ENCODE measurements at regions not wholly inside any gene's neighbourhood (a gene's known extent, or its start where the extent isn't known, plus 50 kb on each side); places are given as distances from the start of the nearest gene placed in this dataset.
"Not testable (repeated sequence)": the region's sequence is repeated elsewhere in the genome, so short reads cannot be mapped to it uniquely, and the experiment has no call there.

DNA sequence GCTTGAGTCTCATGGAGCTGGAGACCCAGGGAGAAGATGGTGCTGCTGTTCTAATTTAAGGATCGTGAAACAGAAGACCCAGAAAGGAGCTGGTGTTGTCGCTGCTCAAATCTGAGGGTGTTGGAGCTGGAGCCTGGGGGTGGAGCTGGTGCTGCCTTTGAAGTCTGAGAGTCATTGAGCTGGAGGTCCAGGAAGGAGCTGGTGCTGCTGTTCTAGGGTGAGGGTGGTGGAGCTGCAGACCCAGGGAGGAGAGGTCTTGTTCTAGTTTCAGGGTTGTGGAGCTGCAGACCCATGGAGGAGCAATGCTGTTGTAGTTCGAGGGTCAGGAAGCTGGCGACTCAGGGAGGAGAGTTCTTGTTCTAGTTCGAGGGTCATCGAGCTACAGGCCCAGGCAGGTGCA is 84.1 kb upstream of the ZNF479 start:
- no peak overlapping the region for H3K4me3 Mint-ChIP-seq
- DNase-seq, result no peak
- H3K4me1 Mint-ChIP-seq, result no peaks in the 10 kb centered on the region
- peaks cover 67% of the 10 kb centered on the region for H3K9me3 Mint-ChIP-seq
- no peaks in the 10 kb centered on the region for H3K27me3 Mint-ChIP-seq
- no peaks in the 10 kb centered on the region for H3K36me3 Mint-ChIP-seq (ENCODE audit: low read depth)
- ChIA-PET CTCF (no interaction called here), POLR2A (no interaction called here)
- no peak overlapping the region for H3K27ac Mint-ChIP-seq

DNA sequence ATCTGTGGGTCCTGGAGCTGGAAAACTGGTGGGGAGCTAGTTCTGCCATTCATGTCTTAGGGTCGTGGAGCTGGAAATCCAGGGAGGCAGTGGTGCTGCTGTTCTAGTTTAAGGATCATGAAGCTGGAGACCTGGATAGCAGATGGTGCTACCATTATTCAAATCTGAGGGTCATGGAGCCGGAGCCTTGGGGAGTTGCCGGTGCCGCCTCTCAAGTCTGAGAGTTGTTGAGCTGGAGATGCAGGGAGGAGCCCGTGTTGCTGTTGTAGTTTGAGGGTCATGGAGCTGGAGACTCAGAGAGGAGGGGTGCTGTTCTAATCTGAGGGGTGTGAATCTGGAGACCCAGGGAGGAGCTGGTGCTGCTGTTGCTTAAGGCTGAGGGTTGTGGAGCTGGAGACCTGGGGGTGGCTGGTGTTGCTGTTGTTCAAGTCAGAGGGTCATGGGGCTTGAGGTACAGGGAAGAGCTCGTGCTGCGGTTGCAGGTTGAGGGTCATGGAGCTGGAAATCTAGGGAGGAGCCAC is 86.0 kb upstream of the ZNF479 start:
- CTCF ChIA-PET, result no interaction called here
- Mint-ChIP-seq H3K4me3 (no peak overlapping the region), H3K27me3 (no peaks in the 10 kb centered on the region), H3K4me1 (no peaks in the 10 kb centered on the region), H3K36me3 (ENCODE audit: low read depth) (no peaks in the 10 kb centered on the region), H3K9me3 (peaks cover 69% of the 10 kb centered on the region), H3K27ac (no peak overlapping the region)
- POLR2A ChIA-PET, result no interaction called here
- no peak for DNase-seq

DNA sequence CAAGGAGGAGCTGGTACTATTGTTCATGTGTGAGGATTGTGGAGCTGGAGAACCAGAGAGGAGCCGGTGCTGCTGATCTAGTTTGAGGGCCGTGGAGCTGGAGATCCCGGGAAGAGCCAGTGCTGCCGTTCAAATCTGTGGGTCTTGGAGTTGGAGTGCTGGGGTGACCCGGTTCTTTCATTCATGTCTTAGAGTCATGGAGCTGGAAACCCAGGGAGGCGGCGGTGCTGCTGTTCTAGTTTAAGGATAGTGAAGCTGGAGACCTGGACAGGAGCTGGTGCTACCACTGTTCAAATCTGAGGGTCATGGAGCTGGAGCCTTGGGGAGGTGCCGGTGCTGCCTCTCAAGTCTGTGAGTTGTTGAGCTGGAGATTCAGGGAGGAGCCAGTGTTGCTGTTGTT is 88.5 kb upstream of the ZNF479 start:
- CTCF ChIA-PET, result no interaction called here
- Mint-ChIP-seq H3K27me3 (no peaks in the 10 kb centered on the region), H3K36me3 (ENCODE audit: low read depth) (no peaks in the 10 kb centered on the region), H3K4me3 (no peak overlapping the region), H3K4me1 (no peaks in the 10 kb centered on the region), H3K9me3 (peaks cover 63% of the 10 kb centered on the region), H3K27ac (no peak overlapping the region)
- POLR2A ChIA-PET, result no interaction called here
- DNase-seq, result no peak

DNA sequence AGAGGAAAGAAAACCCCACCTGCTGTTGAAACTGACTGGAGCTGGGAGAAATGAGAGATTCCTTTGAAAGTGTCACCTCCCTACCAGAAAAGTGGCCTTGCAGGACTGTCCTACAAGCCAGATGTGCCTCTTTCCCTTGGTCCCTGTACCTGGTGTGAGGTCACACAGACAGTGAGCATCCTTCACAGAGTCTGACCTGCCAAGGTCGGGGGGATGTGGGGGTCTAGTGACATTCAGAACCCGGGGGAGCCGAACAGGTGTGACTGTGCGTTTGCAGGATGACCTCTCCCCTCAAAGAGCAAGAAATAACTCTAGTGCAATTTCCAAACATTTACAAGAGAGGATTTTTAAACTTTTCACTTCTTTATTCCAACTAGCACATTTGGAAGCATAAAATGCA is 93.4 kb upstream of the ZNF479 start:
- Mint-ChIP-seq H3K4me1 (no peaks in the 10 kb centered on the region), H3K27ac (no peak overlapping the region), H3K27me3 (no peaks in the 10 kb centered on the region), H3K36me3 (ENCODE audit: low read depth) (no peaks in the 10 kb centered on the region), H3K9me3 (peaks cover 52% of the 10 kb centered on the region), H3K4me3 (no peak overlapping the region)
- no peak for DNase-seq
- ChIA-PET POLR2A (no interaction called here), CTCF (no interaction called here)

DNA sequence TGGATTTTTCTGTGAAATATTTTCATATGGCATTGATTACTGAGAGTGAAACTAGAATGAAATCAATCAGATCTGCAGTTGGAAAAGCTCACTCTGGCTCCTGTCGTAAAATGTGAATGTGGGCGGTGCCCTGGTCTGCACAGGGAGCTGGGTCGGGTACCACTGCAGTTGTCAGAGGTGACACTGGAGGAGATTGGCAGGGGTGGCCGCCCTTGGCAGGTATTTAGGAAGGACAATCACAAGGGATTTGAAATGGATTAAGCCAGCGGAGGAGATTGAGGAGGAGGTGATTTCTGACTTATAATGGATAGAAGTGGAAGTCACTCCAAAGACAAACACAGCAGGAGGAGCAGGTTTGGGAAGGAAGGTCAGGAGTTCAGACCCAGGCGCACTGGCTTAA is 109.0 kb upstream of the ZNF479 start:
- POLR2A ChIA-PET; H3K4me1 Mint-ChIP-seq; H3K4me3 Mint-ChIP-seq; H3K36me3 Mint-ChIP-seq (ENCODE audit: low read depth); H3K27ac Mint-ChIP-seq; H3K27me3 Mint-ChIP-seq; DNase-seq; CTCF ChIA-PET: not testable (repeated sequence)
- peaks cover 32% of the 10 kb centered on the region for H3K9me3 Mint-ChIP-seq

GRCh38 chr7:57243551-57243950 is 111.3 kb upstream of the ZNF479 start:
- H3K4me3 Mint-ChIP-seq; DNase-seq; CTCF ChIA-PET; H3K36me3 Mint-ChIP-seq (ENCODE audit: low read depth); POLR2A ChIA-PET; H3K27ac Mint-ChIP-seq; H3K4me1 Mint-ChIP-seq; H3K27me3 Mint-ChIP-seq: not testable (repeated sequence)
- peaks cover 29% of the 10 kb centered on the region for H3K9me3 Mint-ChIP-seq

- POLR2A ChIA-PET; H3K4me3 Mint-ChIP-seq; H3K36me3 Mint-ChIP-seq (ENCODE audit: low read depth); H3K27me3 Mint-ChIP-seq; DNase-seq; CTCF ChIA-PET; H3K4me1 Mint-ChIP-seq; H3K27ac Mint-ChIP-seq: not testable (repeated sequence)
- peaks cover 28% of the 10 kb centered on the region for H3K9me3 Mint-ChIP-seq
Observed at GRCh38 chr7:57244345-57244980, 112.2 kb upstream of the ZNF479 start.

GRCh38 chr7:57245206-57245605 is 113.0 kb upstream of the ZNF479 start:
- CTCF ChIA-PET, result no interaction called here
- Mint-ChIP-seq H3K36me3 (ENCODE audit: low read depth) (no peaks in the 10 kb centered on the region), H3K27me3 (no peaks in the 10 kb centered on the region), H3K4me3 (no peak overlapping the region), H3K4me1 (no peaks in the 10 kb centered on the region), H3K27ac (no peak overlapping the region), H3K9me3 (peaks cover 30% of the 10 kb centered on the region)
- DNase-seq, result no peak
- POLR2A ChIA-PET, result no interaction called here

- H3K9me3 Mint-ChIP-seq, result peaks cover 24% of the 10 kb centered on the region
- CTCF ChIA-PET, result no interaction called here
- H3K4me3 Mint-ChIP-seq, result no peak overlapping the region
- no peaks in the 10 kb centered on the region for H3K36me3 Mint-ChIP-seq (ENCODE audit: low read depth)
- no peak overlapping the region for H3K27ac Mint-ChIP-seq
- no peaks in the 10 kb centered on the region for H3K4me1 Mint-ChIP-seq
- no peak for DNase-seq
- POLR2A ChIA-PET, result no interaction called here
- no peaks in the 10 kb centered on the region for H3K27me3 Mint-ChIP-seq
Observed at GRCh38 chr7:57250801-57251200, 118.6 kb upstream of the ZNF479 start.

GRCh38 chr7:57256637-57257375 is 124.6 kb upstream of the ZNF479 start:
- DNase-seq, result no peak
- no peaks in the 10 kb centered on the region for H3K27me3 Mint-ChIP-seq
- POLR2A ChIA-PET, result no interaction called here
- H3K27ac Mint-ChIP-seq, result no peak overlapping the region
- peaks cover 14% of the 10 kb centered on the region for H3K9me3 Mint-ChIP-seq
- no peaks in the 10 kb centered on the region for H3K4me1 Mint-ChIP-seq
- H3K4me3 Mint-ChIP-seq, result no peak overlapping the region
- CTCF ChIA-PET, result no interaction called here
- no peaks in the 10 kb centered on the region for H3K36me3 Mint-ChIP-seq (ENCODE audit: low read depth)

DNA sequence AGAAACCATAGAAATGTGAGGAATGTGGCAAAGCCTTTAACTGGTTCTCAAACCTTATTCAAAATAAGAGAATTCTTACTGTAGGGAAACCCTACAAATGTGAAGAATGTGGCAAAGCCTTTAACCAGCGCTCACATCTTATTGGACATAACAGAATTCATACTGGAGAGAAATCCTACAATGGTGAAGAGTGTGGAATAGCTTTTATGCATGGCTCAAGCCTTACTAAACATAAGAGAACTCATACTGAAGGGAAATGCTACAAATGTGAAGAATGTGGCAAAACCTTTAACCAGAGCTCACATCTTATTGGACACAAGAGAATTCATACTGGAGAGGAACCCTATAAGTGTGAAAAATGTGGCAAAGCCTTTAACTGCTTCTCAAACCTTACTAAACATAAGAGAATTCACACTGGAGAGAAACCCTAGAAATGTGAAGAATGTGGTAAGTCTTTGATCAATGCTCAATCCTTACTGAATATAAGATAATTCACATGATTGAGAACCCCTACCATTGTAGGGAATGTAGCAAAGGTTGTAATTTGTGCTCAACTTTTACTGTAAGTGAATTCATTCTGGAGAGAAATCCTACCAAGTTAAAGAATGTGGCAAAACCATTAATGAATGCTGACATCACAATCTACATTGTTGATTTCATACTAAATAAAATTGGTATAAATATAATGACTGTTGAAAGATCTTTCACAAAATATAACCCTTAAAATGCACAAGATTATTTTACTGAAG is 142.5 kb upstream of the ZNF479 start:
- peaks cover 51% of the 10 kb centered on the region for H3K9me3 Mint-ChIP-seq
- H3K4me3 Mint-ChIP-seq, result no peak overlapping the region
- H3K27ac Mint-ChIP-seq, result no peak overlapping the region
- POLR2A ChIA-PET, result no interaction called here
- H3K4me1 Mint-ChIP-seq, result no peaks in the 10 kb centered on the region
- no peaks in the 10 kb centered on the region for H3K36me3 Mint-ChIP-seq (ENCODE audit: low read depth)
- H3K27me3 Mint-ChIP-seq, result no peaks in the 10 kb centered on the region
- no peak for DNase-seq
- CTCF ChIA-PET, result no interaction called here

DNA sequence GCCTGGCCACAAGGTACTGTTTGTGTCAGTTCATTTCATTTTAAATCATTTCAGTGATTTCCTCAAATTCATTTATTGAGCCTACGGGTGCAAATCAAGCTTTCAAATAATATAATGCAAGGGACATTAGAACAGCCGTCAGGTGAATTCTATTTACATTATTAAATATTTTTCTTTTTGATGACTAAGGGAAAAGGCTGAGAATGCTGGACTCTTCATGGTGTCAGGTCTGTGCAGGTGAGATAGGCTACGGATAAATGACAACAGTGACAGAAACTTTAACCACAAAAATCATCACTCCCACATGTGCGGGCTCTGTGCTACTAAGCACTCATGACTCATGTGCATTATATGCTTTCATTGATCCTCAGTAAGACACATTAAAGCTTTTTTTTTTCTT is 149.2 kb upstream of the ZNF716 start:
- H3K4me1 Mint-ChIP-seq, result no peaks in the 10 kb centered on the region
- CTCF ChIA-PET, result no interaction called here
- DNase-seq, result no peak
- no peaks in the 10 kb centered on the region for H3K27me3 Mint-ChIP-seq
- H3K27ac Mint-ChIP-seq, result no peak overlapping the region
- H3K36me3 Mint-ChIP-seq (ENCODE audit: low read depth), result no peaks in the 10 kb centered on the region
- H3K9me3 Mint-ChIP-seq, result peaks cover 29% of the 10 kb centered on the region
- POLR2A ChIA-PET, result no interaction called here
- H3K4me3 Mint-ChIP-seq, result no peak overlapping the region

GRCh38 chr7:57305192-57305748 is 144.7 kb upstream of the ZNF716 start:
- H3K4me3 Mint-ChIP-seq, result no peak overlapping the region
- peaks cover 35% of the 10 kb centered on the region for H3K9me3 Mint-ChIP-seq
- DNase-seq, result no peak
- POLR2A ChIA-PET, result no interaction called here
- CTCF ChIA-PET, result no interaction called here
- no peaks in the 10 kb centered on the region for H3K27me3 Mint-ChIP-seq
- no peaks in the 10 kb centered on the region for H3K36me3 Mint-ChIP-seq (ENCODE audit: low read depth)
- no peaks in the 10 kb centered on the region for H3K4me1 Mint-ChIP-seq
- no peak overlapping the region for H3K27ac Mint-ChIP-seq
